Neural progenitor cell (in vitro differentiated cells): ENCODE measurements at regions not wholly inside any gene's neighbourhood (a gene's known extent, or its start where the extent isn't known, plus 50 kb on each side); places are given as distances from the start of the nearest gene placed in this dataset.
"Not testable (repeated sequence)": the region's sequence is repeated elsewhere in the genome, so short reads cannot be mapped to it uniquely, and the experiment has no call there.

ENCODE experiments used
- EZH2 ChIP-seq: fragments of 200-600 bp; sonication (generic); IDR thresholded peaks from 2 replicates; pipeline ENCODE4 v1.6.1; 2017; ENCODE audit warnings: antibody characterized with exemption, mild to moderate bottlenecking, moderate library complexity
- TF ChIP-seq, protein P1 (sequence below): fragments of 200-600 bp; sonication (generic); IDR thresholded peaks from 2 replicates; pipeline ENCODE4 v1.5.1; 2017; ENCODE audit warnings: antibody characterized with exemption, mild to moderate bottlenecking

DNA sequence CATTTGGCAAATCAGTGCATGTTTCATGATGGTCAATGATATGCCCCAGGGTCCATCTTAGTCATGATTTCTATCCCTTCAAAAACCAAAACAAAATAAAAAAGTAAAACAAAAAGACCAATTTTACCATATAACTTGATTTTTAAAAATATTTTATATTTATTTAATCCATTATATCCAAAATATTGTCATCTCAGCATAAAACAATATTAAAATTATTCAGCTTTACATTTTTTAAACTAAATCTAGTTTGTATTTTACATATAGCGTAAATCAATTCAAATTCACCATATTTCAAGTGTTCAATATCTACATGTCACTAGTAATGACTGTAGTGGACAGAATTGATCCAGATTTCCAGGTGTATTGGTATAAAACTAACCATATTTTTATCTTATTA, 187.4 kb upstream of the C1QTNF3 start:
- TF ChIP-seq, protein P1, sequence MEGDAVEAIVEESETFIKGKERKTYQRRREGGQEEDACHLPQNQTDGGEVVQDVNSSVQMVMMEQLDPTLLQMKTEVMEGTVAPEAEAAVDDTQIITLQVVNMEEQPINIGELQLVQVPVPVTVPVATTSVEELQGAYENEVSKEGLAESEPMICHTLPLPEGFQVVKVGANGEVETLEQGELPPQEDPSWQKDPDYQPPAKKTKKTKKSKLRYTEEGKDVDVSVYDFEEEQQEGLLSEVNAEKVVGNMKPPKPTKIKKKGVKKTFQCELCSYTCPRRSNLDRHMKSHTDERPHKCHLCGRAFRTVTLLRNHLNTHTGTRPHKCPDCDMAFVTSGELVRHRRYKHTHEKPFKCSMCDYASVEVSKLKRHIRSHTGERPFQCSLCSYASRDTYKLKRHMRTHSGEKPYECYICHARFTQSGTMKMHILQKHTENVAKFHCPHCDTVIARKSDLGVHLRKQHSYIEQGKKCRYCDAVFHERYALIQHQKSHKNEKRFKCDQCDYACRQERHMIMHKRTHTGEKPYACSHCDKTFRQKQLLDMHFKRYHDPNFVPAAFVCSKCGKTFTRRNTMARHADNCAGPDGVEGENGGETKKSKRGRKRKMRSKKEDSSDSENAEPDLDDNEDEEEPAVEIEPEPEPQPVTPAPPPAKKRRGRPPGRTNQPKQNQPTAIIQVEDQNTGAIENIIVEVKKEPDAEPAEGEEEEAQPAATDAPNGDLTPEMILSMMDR: not testable (repeated sequence)
- not testable (repeated sequence) for TF ChIP-seq EZH2
